Naive thymus-derived CD4-positive, alpha-beta T cell (primary cell): ENCODE measurements at regions not wholly inside any gene's neighbourhood (a gene's known extent, or its start where the extent isn't known, plus 50 kb on each side); places are given as distances from the start of the nearest gene placed in this dataset.

Experiments
- ATAC-seq: fragments of 150-1000 bp; cut with Tn5 transposase; 2 replicates; pipeline ENCODE4 v1.10.0; 2021; ENCODE audit warnings: mild to moderate bottlenecking, moderate library complexity
- CTCF ChIA-PET: fragments of 350-600 bp; sonication (Branson Sonifier 250); formaldehyde crosslinking; loops from one replicate; lab custom pipeline; 2021; ENCODE audit warnings: antibody characterized with exemption; lab: Charles Lee
- POLR2A ChIA-PET: fragments of 350-600 bp; sonication (Branson Sonifier 250); formaldehyde crosslinking; loops from one replicate; lab custom pipeline; 2021; ENCODE audit warnings: antibody characterized with exemption, inconsistent platforms; lab: Charles Lee
- DNase-seq, 9 donors: peaks; one replicate each; pipeline versions ENCODE4 v3.0.0 to v3.0.0-alpha.2; 2020 to 2022; ENCODE audit warnings: mixed read lengths in 1 of 9
- H3K27ac ChIP-seq: one replicate; pipeline ENCODE4 v1.7.0; 2013; ENCODE audit warnings: mild to moderate bottlenecking, low read depth, low read length, moderate library complexity
- H3K27me3 ChIP-seq, 2 donors: one replicate each; pipeline ENCODE4 v1.7.0; 2013; ENCODE audit warnings: low read length in 2 of 2, mild to moderate bottlenecking in 2 of 2, moderate library complexity in 2 of 2; ENCODE audit not compliant: control insufficient read depth in 2 of 2, insufficient read depth in 2 of 2
- H3K36me3 ChIP-seq, 3 experiments: 1 replicate in 2 of 3; 2 replicates in 1 of 3; pipeline ENCODE4 v1.7.0; 2013; ENCODE audit warnings: low read length in 3 of 3, mild to moderate bottlenecking in 3 of 3, moderate library complexity in 1 of 3; ENCODE audit not compliant: insufficient read depth in 3 of 3, control insufficient read depth in 2 of 3
- H3K4me1 ChIP-seq, 2 donors: one replicate each; pipeline ENCODE4 v1.7.0; 2013; ENCODE audit warnings: low read length in 2 of 2, mild to moderate bottlenecking in 2 of 2, moderate library complexity in 1 of 2; ENCODE audit not compliant: control insufficient read depth in 2 of 2, insufficient read depth in 2 of 2
- H3K4me3 ChIP-seq: 2 replicates; pipeline ENCODE4 v1.7.0; 2013; ENCODE audit warnings: mild to moderate bottlenecking, low read length
- H3K9me3 ChIP-seq, 3 experiments: 1 replicate in 2 of 3; 2 replicates in 1 of 3; pipeline ENCODE4 v1.7.0; 2013; ENCODE audit warnings: low read length in 3 of 3; ENCODE audit not compliant: control insufficient read depth in 2 of 3
- H3K27ac Mint-ChIP-seq, 9 donors: one replicate each; pipeline ENCODE4 v1.8.0; 2020 to 2022; ENCODE audit warnings: mixed read lengths in 9 of 9, mild to moderate bottlenecking in 8 of 9, moderate library complexity in 5 of 9, inconsistent platforms in 2 of 9
- H3K27me3 Mint-ChIP-seq, 5 donors: one replicate each; pipeline ENCODE4 v1.8.0; 2021 to 2022; ENCODE audit warnings: mixed read lengths in 5 of 5, mild to moderate bottlenecking in 1 of 5
- H3K36me3 Mint-ChIP-seq, 5 donors: one replicate each; pipeline ENCODE4 v1.8.0; 2020 to 2022; ENCODE audit warnings: mixed read lengths in 5 of 5, mild to moderate bottlenecking in 3 of 5, inconsistent platforms in 1 of 5
- H3K4me1 Mint-ChIP-seq, 7 donors: one replicate each; pipeline ENCODE4 v1.8.0; 2020 to 2022; ENCODE audit warnings: mixed read lengths in 7 of 7, mild to moderate bottlenecking in 3 of 7, inconsistent platforms in 1 of 7
- H3K4me3 Mint-ChIP-seq, 10 donors: one replicate each; pipeline ENCODE4 v1.8.0; 2020 to 2022; ENCODE audit warnings: mild to moderate bottlenecking in 10 of 10, mixed read lengths in 10 of 10, moderate library complexity in 6 of 10, inconsistent platforms in 2 of 10
- H3K9me3 Mint-ChIP-seq, 11 donors: one replicate each; pipeline ENCODE4 v1.8.0; 2020 to 2022; ENCODE audit warnings: mixed read lengths in 11 of 11, mild to moderate bottlenecking in 4 of 11, inconsistent platforms in 1 of 11, moderate library complexity in 1 of 11
- intact Hi-C, 2 donors: fragments of 100-400 bp; cut with micrococcal nuclease; formaldehyde crosslinking; loops; one replicate each; pipeline ENCODE4 v1.15.1; 2023

DNA sequence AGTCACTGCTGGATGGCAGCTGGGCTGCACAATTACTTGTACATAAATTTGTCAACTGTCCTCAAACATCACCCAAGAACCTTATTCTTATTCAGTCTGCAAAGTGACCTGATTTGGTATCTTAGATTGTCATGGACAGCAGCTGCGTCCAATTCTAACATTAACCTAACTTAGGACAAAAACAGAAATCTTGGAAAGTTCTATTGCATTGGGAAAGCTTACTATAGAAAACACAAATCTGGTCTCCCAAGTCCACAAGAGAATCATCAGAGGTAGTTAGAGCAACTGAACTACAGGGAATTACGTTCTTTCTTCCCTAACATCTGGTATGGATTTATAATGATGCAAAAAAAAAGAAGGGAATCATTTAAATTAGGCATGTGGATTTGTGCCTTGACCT, 283.9 kb downstream of the NR2F1-AS1 start:
- ChIA-PET POLR2A (no interaction called here), CTCF (no interaction called here)
- no peaks in the 10 kb centered on the region for H3K36me3 Mint-ChIP-seq
- DNase-seq, result no peak
- no peak overlapping the region for H3K4me3 ChIP-seq
- no peaks in the 10 kb centered on the region for H3K4me1 ChIP-seq
- H3K4me3 Mint-ChIP-seq, result no peak overlapping the region
- no peaks in the 10 kb centered on the region for H3K36me3 ChIP-seq
- peaks cover 0 to 6% (median 0%) of the 10 kb centered on the region in 11 donors for H3K9me3 Mint-ChIP-seq
- no peaks in the 10 kb centered on the region for H3K4me1 Mint-ChIP-seq
- H3K27ac Mint-ChIP-seq, result no peak overlapping the region
- H3K27ac ChIP-seq, result no peak overlapping the region
- no peaks in the 10 kb centered on the region for H3K9me3 ChIP-seq
- H3K27me3 Mint-ChIP-seq, result no peaks in the 10 kb centered on the region
- no peaks in the 10 kb centered on the region for H3K27me3 ChIP-seq
- no peak for ATAC-seq
- intact Hi-C loops, result no loop called here

- Mint-ChIP-seq H3K4me1 (no peaks in the 10 kb centered on the region), H3K27me3 (no peaks in the 10 kb centered on the region), H3K27ac (no peak overlapping the region), H3K36me3 (no peaks in the 10 kb centered on the region), H3K9me3 (peaks cover 0 to 6% (median 0%) of the 10 kb centered on the region in 11 donors), H3K4me3 (no peak overlapping the region)
- Histone ChIP-seq H3K27me3 (no peaks in the 10 kb centered on the region), H3K9me3 (no peaks in the 10 kb centered on the region), H3K36me3 (no peaks in the 10 kb centered on the region), H3K4me1 (no peaks in the 10 kb centered on the region), H3K4me3 (no peak overlapping the region), H3K27ac (no peak overlapping the region)
- ATAC-seq, result no peak
- no peak for DNase-seq
- CTCF ChIA-PET, result no interaction called here
- POLR2A ChIA-PET, result no interaction called here
- intact Hi-C loops, result no loop called here
Measured at GRCh38 chr5:93296338-93296737, 284.7 kb downstream of the NR2F1-AS1 start.

DNA sequence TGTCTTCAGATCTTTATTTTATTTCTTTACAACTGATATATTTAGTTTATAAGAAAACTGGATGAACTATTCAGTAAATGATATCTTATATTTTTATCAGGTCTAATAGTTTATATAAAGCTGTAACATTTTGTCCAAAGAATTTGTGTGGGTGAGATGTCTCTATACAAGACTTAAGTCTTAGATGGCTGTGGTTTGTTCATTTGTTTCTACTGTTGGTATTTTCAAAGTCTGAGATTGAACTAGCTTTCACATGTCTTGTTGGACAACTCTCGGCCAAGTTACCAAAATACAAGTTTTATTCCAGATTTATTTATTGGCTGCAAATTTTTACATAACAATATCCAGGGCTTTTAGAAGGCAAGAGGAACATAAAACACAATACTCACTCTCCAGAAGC, 286.0 kb downstream of the NR2F1-AS1 start:
- no peak overlapping the region for H3K4me3 ChIP-seq
- Mint-ChIP-seq H3K36me3 (no peaks in the 10 kb centered on the region), H3K4me3 (no peak overlapping the region), H3K27ac (no peak overlapping the region), H3K4me1 (no peaks in the 10 kb centered on the region), H3K27me3 (no peaks in the 10 kb centered on the region), H3K9me3 (peaks cover 0 to 9% (median 0%) of the 10 kb centered on the region in 11 donors)
- H3K36me3 ChIP-seq, result no peaks in the 10 kb centered on the region
- intact Hi-C loops, result no loop called here
- ChIA-PET CTCF (no interaction called here), POLR2A (no interaction called here)
- no peaks in the 10 kb centered on the region for H3K9me3 ChIP-seq
- ATAC-seq, result no peak
- no peaks in the 10 kb centered on the region for H3K4me1 ChIP-seq
- no peaks in the 10 kb centered on the region for H3K27me3 ChIP-seq
- no peak for DNase-seq
- H3K27ac ChIP-seq, result no peak overlapping the region

DNA sequence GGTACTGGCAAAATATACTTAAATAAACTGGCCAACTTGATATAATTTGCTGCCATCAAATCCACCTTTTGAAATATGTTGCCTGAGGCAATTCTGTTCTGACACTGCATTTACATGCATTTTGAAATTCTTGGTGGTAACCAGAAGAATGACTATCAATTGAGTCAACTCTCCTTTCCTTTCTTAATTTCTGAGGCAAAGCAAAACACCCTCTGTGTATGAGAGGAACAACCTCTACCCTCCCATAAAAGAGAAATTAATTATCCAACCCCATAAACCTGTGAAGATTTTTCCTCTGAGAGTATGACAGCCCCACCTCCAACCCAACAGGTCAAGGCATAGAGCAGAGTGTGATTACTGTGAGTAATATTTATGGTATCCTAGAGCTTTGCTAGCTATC, 286.8 kb downstream of the NR2F1-AS1 start:
- Mint-ChIP-seq H3K27me3 (no peaks in the 10 kb centered on the region), H3K9me3 (peaks cover 0 to 10% (median 0%) of the 10 kb centered on the region in 11 donors), H3K4me3 (no peak overlapping the region), H3K4me1 (no peaks in the 10 kb centered on the region), H3K36me3 (no peaks in the 10 kb centered on the region), H3K27ac (no peak overlapping the region)
- ChIA-PET CTCF (no interaction called here), POLR2A (no interaction called here)
- DNase-seq (no peak), ATAC-seq (no peak)
- Histone ChIP-seq H3K27me3 (no peaks in the 10 kb centered on the region), H3K9me3 (no peaks in the 10 kb centered on the region), H3K4me3 (no peak overlapping the region), H3K27ac (no peak overlapping the region), H3K4me1 (no peaks in the 10 kb centered on the region), H3K36me3 (no peaks in the 10 kb centered on the region)
- intact Hi-C loops, result no loop called here

DNA sequence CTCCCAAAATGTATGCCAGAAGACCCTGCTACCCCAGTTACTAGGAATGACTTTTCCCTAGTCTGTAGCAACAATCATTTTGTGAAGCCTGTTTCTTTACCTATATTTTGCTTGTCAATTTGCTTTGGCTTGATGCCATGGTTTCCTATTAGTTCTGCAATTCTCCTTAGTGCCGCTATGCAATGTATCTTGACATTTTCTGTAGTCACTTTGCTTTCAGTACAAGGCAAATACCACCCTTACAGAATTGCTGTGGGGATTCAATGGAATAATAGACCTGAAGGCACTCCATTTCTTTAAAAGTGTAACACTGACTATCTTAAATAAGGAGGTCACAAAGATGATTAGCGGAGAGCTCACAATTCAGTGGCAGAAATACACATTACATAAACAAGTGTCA, 291.1 kb downstream of the NR2F1-AS1 start:
- H3K4me3 Mint-ChIP-seq, result no peak overlapping the region
- ATAC-seq, result no peak
- Histone ChIP-seq H3K36me3 (no peaks in the 10 kb centered on the region), H3K4me1 (no peaks in the 10 kb centered on the region), H3K4me3 (no peak overlapping the region), H3K9me3 (no peaks in the 10 kb centered on the region), H3K27me3 (no peaks in the 10 kb centered on the region), H3K27ac (no peak overlapping the region)
- no peak overlapping the region for H3K27ac Mint-ChIP-seq
- no peak for DNase-seq
- POLR2A ChIA-PET, result no interaction called here
- H3K9me3 Mint-ChIP-seq, result peaks cover 1 to 32% (median 11%) of the 10 kb centered on the region in 11 donors
- no peaks in the 10 kb centered on the region for H3K4me1 Mint-ChIP-seq
- H3K36me3 Mint-ChIP-seq, result no peaks in the 10 kb centered on the region
- H3K27me3 Mint-ChIP-seq, result no peaks in the 10 kb centered on the region
- CTCF ChIA-PET, result no interaction called here
- intact Hi-C loops, result no loop called here

- no peaks in the 10 kb centered on the region for H3K36me3 Mint-ChIP-seq
- POLR2A ChIA-PET, result no interaction called here
- no peak overlapping the region for H3K4me3 Mint-ChIP-seq
- H3K9me3 Mint-ChIP-seq, result peaks cover 1 to 37% (median 11%) of the 10 kb centered on the region in 11 donors
- Histone ChIP-seq H3K27me3 (no peaks in the 10 kb centered on the region), H3K27ac (no peak overlapping the region), H3K36me3 (no peaks in the 10 kb centered on the region), H3K9me3 (no peaks in the 10 kb centered on the region), H3K4me1 (no peaks in the 10 kb centered on the region), H3K4me3 (no peak overlapping the region)
- H3K27ac Mint-ChIP-seq, result no peak overlapping the region
- H3K4me1 Mint-ChIP-seq, result no peaks in the 10 kb centered on the region
- H3K27me3 Mint-ChIP-seq, result no peaks in the 10 kb centered on the region
- CTCF ChIA-PET, result no interaction called here
- DNase-seq (no peak), ATAC-seq (no peak)
- intact Hi-C loops, result no loop called here
Measured at GRCh38 chr5:93285461-93285860, 295.6 kb downstream of the NR2F1-AS1 start.

DNA sequence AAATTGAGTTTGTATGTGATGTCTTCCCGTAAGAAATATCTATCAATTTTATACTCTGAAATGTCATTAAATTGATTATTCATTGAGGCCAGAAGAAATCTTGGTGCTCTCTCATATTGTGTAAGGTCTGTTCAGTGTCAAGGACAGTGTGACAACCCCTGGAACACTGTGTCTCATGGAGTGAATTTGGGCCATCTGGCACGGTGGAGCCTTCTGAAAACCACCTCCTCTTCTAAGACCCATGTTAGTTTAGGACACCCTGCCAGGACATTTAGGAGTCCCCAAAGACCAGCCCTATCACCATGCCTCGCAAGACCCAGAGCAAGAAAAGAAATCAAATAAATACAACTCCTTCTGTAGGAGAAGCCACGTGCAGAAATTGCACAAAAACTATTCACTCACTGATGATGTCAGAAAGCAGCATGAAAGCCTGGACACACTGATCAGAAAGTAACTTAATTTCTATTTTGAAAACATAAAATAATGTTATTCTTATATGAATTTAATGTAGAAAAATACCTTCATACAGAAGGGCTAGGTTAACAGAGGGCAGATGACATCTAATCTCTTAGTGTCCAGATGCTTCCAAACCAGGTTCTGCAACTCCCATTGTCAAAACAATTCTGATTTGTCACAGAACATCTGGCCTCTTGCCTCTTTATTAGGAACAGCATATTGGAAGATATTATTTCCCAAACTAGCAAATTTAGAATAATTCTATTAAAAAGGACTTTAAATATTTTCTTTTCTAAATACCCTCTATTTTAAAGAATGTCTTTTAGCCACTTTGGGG, 298.8 kb downstream of the NR2F1-AS1 start:
- no peaks in the 10 kb centered on the region for H3K4me1 Mint-ChIP-seq
- ChIA-PET POLR2A (no interaction called here), CTCF (no interaction called here)
- Histone ChIP-seq H3K4me3 (no peak overlapping the region), H3K27me3 (no peaks in the 10 kb centered on the region), H3K36me3 (no peaks in the 10 kb centered on the region), H3K4me1 (no peaks in the 10 kb centered on the region), H3K9me3 (no peaks in the 10 kb centered on the region), H3K27ac (no peak overlapping the region)
- peaks cover 0 to 21% (median 9%) of the 10 kb centered on the region in 11 donors for H3K9me3 Mint-ChIP-seq
- no peaks in the 10 kb centered on the region for H3K36me3 Mint-ChIP-seq
- H3K4me3 Mint-ChIP-seq, result no peak overlapping the region
- ATAC-seq, result no peak
- no peaks in the 10 kb centered on the region for H3K27me3 Mint-ChIP-seq
- intact Hi-C loops, result no loop called here
- H3K27ac Mint-ChIP-seq, result no peak overlapping the region
- DNase-seq, result no peak
